IMR-90 (cell line): ENCODE measurements at regions not wholly inside any gene's neighbourhood (a gene's known extent, or its start where the extent isn't known, plus 50 kb on each side); places are given as distances from the start of the nearest gene placed in this dataset.

Experiments used
- ATAC-seq: fragments of 200-7000 bp; cut with Tn5 transposase; 2 replicates; pipeline ENCODE4 v1.9.1; 2020; ENCODE audit warnings: low read depth, mild to moderate bottlenecking, moderate library complexity
- BruUV-seq: library from RNA; stranded (reverse); fragments of 400-500 nt; replicated peaks from 2 replicates; lab custom pipeline; 2021; lab: Mats Ljungman, UMichigan
- CTCF ChIA-PET: fragments of 300-600 bp; formaldehyde crosslinking; extraction: SDS; loops from one replicate; lab custom pipeline; 2021; ENCODE audit warnings: antibody characterized with exemption; lab: Yijun Ruan, JAX
- POLR2A ChIA-PET: fragments of 300-600 bp; sonication (Branson Sonifier 250); formaldehyde crosslinking; loops from one replicate; lab custom pipeline; 2022; ENCODE audit warnings: antibody characterized with exemption; ENCODE audit not compliant: unreplicated experiment; lab: Charles Lee
- DNase-seq: peaks from one replicate; pipeline ENCODE4 v3.0.0; 2013
- H2AFZ ChIP-seq: replicated peaks from 2 replicates; pipeline ENCODE3; 2013; ENCODE audit warnings: low read length, mild to moderate bottlenecking; ENCODE audit not compliant: poor library complexity
- H2AK5ac ChIP-seq: 2 replicates; pipeline ENCODE4 v1.6.1; 2013; ENCODE audit warnings: low read depth, low read length, inconsistent platforms
- H2AK9ac ChIP-seq: replicated peaks from 2 replicates; pipeline ENCODE3; 2013; ENCODE audit warnings: mild to moderate bottlenecking, low read depth, low read length, moderate library complexity; ENCODE audit not compliant: poor library complexity
- H2BK120ac ChIP-seq: 2 replicates; pipeline ENCODE4 v1.6.1; 2013; ENCODE audit warnings: low read depth, low read length, inconsistent platforms
- H2BK15ac ChIP-seq: 3 replicates; pipeline ENCODE4 v1.6.1; 2013; ENCODE audit warnings: low read depth, low read length, inconsistent platforms
- H2BK20ac ChIP-seq: 2 replicates; pipeline ENCODE4 v1.6.1; 2013; ENCODE audit warnings: low read depth, mild to moderate bottlenecking, inconsistent platforms, low read length, moderate library complexity
- H2BK5ac ChIP-seq: 2 replicates; pipeline ENCODE4 v1.6.1; 2013; ENCODE audit warnings: mild to moderate bottlenecking, low read depth, low read length, inconsistent platforms; ENCODE audit not compliant: poor library complexity, severe bottlenecking
- H3K14ac ChIP-seq: replicated peaks from 2 replicates; pipeline ENCODE4 v1.6.1; 2013; ENCODE audit warnings: low read depth, low read length, inconsistent platforms
- H3K18ac ChIP-seq: 2 replicates; pipeline ENCODE4 v1.6.1; 2013; ENCODE audit warnings: low read depth, low read length, control low read depth
- H3K23ac ChIP-seq: 2 replicates; pipeline ENCODE4 v1.6.1; 2013; ENCODE audit warnings: low read depth, low read length, inconsistent platforms
- H3K27ac ChIP-seq: 2 replicates; pipeline ENCODE4 v1.5.1; 2013; ENCODE audit warnings: mild to moderate bottlenecking, control low read depth, low read length; ENCODE audit not compliant: insufficient read depth
- H3K27me3 ChIP-seq: 2 replicates; pipeline ENCODE4 v1.6.1; 2013; ENCODE audit warnings: low read length; ENCODE audit not compliant: control insufficient read depth, insufficient read depth
- H3K36me3 ChIP-seq: 2 replicates; pipeline ENCODE4 v1.6.1; 2013; ENCODE audit warnings: low read length, mixed read lengths; ENCODE audit not compliant: control insufficient read depth, insufficient read depth
- H3K4ac ChIP-seq: 2 replicates; pipeline ENCODE4 v1.6.1; 2013; ENCODE audit warnings: low read depth, low read length, inconsistent platforms
- H3K4me1 ChIP-seq: 2 replicates; pipeline ENCODE4 v1.6.1; 2013; ENCODE audit warnings: low read length, mixed read lengths; ENCODE audit not compliant: control insufficient read depth, insufficient read depth
- H3K4me2 ChIP-seq: 2 replicates; pipeline ENCODE4 v1.6.1; 2013; ENCODE audit warnings: low read depth, mild to moderate bottlenecking, control low read depth, low read length, moderate library complexity
- H3K4me3 ChIP-seq: 2 replicates; pipeline ENCODE4 v1.5.1; 2013; ENCODE audit warnings: low read depth, mild to moderate bottlenecking, control low read depth, low read length, moderate library complexity; ENCODE audit not compliant: insufficient read depth
- H3K56ac ChIP-seq: 2 replicates; pipeline ENCODE4 v1.6.1; 2013; ENCODE audit warnings: low read length, inconsistent platforms; ENCODE audit not compliant: insufficient read depth; ENCODE audit errors: extremely low read depth
- H3K79me1 ChIP-seq, 2 experiments: 2 replicates each; pipeline ENCODE4 v1.6.1; 2013; ENCODE audit warnings: low read length in 2 of 2, inconsistent platforms in 1 of 2, low read depth in 1 of 2
- H3K9ac ChIP-seq: 2 replicates; pipeline ENCODE4 v1.6.1; 2013; ENCODE audit warnings: low read depth, low read length, control low read depth
- H3K9me1 ChIP-seq: 2 replicates; pipeline ENCODE4 v1.6.1; 2013; ENCODE audit warnings: low read length, inconsistent platforms; ENCODE audit not compliant: insufficient read depth
- H3K9me3 ChIP-seq: 2 replicates; pipeline ENCODE4 v1.6.1; 2013; ENCODE audit warnings: low read length; ENCODE audit not compliant: control insufficient read depth, insufficient read depth
- H4K20me1 ChIP-seq: 2 replicates; pipeline ENCODE4 v1.6.1; 2013; ENCODE audit warnings: low read length, inconsistent platforms; ENCODE audit not compliant: insufficient read depth
- H4K5ac ChIP-seq: 2 replicates; pipeline ENCODE4 v1.6.1; 2013; ENCODE audit warnings: mild to moderate bottlenecking, low read depth, low read length, control low read depth
- H4K8ac ChIP-seq, 2 experiments: 2 replicates each; pipeline ENCODE4 v1.6.1; 2013; ENCODE audit warnings: low read depth in 2 of 2, low read length in 2 of 2, control low read depth in 1 of 2, inconsistent platforms in 1 of 2
- H4K91ac ChIP-seq: 2 replicates; pipeline ENCODE4 v1.6.1; 2013; ENCODE audit warnings: low read depth, low read length, inconsistent platforms; ENCODE audit not compliant: insufficient read depth
- BHLHE40 ChIP-seq: fragments of 150-350 bp; IDR thresholded peaks from 2 replicates; pipeline ENCODE4 v1.6.1; 2016; ENCODE audit warnings: mild to moderate bottlenecking, low read depth, low read length
- CTCF ChIP-seq: conservative IDR thresholded peaks from 2 replicates; pipeline ENCODE4 v1.5.1; 2012; ENCODE audit warnings: mild to moderate bottlenecking, low read depth, low read length, improper control_type of control experiment
- ELK1 ChIP-seq: fragments of 150-350 bp; IDR thresholded peaks from 2 replicates; pipeline ENCODE4 v1.6.1; 2016; ENCODE audit warnings: low read depth, mild to moderate bottlenecking, low read length, moderate library complexity, borderline replicate concordance
- MAFK ChIP-seq: IDR thresholded peaks from 2 replicates; pipeline ENCODE4 v1.6.1; 2012; ENCODE audit warnings: low read depth, low read length, improper control_type of control experiment
- MXI1 ChIP-seq: IDR thresholded peaks from 2 replicates; pipeline ENCODE4 v1.6.1; 2012; ENCODE audit warnings: low read depth, mild to moderate bottlenecking, low read length, moderate library complexity, borderline replicate concordance
- RAD21 ChIP-seq: IDR thresholded peaks from 2 replicates; pipeline ENCODE4 v1.6.1; 2012; ENCODE audit warnings: low read length, improper control_type of control experiment
- RCOR1 ChIP-seq: IDR thresholded peaks from 2 replicates; pipeline ENCODE4 v1.6.1; 2012; ENCODE audit warnings: mild to moderate bottlenecking, low read length, improper control_type of control experiment; ENCODE audit not compliant: insufficient replicate concordance
- WGBS, 2 experiments: methylation state at CpG; one replicate each; pipeline versions ENCODE4 v1.1.5 to v1.1.7; 2013; ENCODE audit warnings: missing lambda C conversion rate in 2 of 2; ENCODE audit not compliant: insufficient read length in 1 of 2; ENCODE audit errors: extremely low coverage in 2 of 2; 5-methylcytosine and 5-hydroxymethylcytosine counted together
- dilution Hi-C: fragments of 300-500 bp; cut with HindIII; formaldehyde crosslinking; loops from one replicate; pipeline ENCODE4 v1.14.3; 2018; ENCODE audit warnings: low sequenced_read_pairs; ENCODE audit not compliant: unreplicated experiment
- in situ Hi-C: fragments of 300-500 bp; cut with MboI; formaldehyde crosslinking; loops from 3 replicates; pipeline ENCODE4 v1.14.3; 2019; ENCODE audit warnings: low sequenced_read_pairs, inconsistent platforms, mixed read lengths
- intact Hi-C: fragments of 100-400 bp; cut with micrococcal nuclease; formaldehyde crosslinking; loops from 2 replicates; pipeline ENCODE4 v1.10.0; 2022

GRCh38 chr4:17057035-17057434, 158.6 kb upstream of the LDB2 start:
- H3K4me2 ChIP-seq: no peak overlapping the region
- peaks cover 17% of the 10 kb centered on the region for H3K4me1 ChIP-seq
- no peak for DNase-seq
- H3K56ac ChIP-seq: no peak overlapping the region
- H3K4ac ChIP-seq: no peak overlapping the region; the same call in 1 of the 2 replicates
- H4K20me1 ChIP-seq: no peaks in the 10 kb centered on the region
- no peak overlapping the region for H3K27ac ChIP-seq
- TF ChIP-seq MXI1 (no peak), RAD21 (no peak), RCOR1 (no peak), ELK1 (no peak), CTCF (no peak), MAFK (peak; percentile 85), BHLHE40 (no peak)
- ATAC-seq: no peak
- 100% methylated on average over 1 of the region's 6 CpGs; no CpG with 5 or more reads in 1 of the 2 experiments for WGBS, 2 experiments
- in situ Hi-C loops: no loop called here
- H2BK120ac ChIP-seq: 0 out of 2 replicates have a peak overlapping the region, but pooled peaks have one; percentile 25
- BruUV-seq: no TSS peak
- no peaks in the 10 kb centered on the region for H3K27me3 ChIP-seq
- ChIA-PET POLR2A (interaction anchor here (0.5 kb wide), 1 partner anchor 39 kb away, joined by 4 read pairs; no protein-coding TSS in a partner anchor), CTCF (no interaction called here)
- no peak overlapping the region for H2BK20ac ChIP-seq
- no peak overlapping the region for H3K9ac ChIP-seq
- no peak overlapping the region for H3K18ac ChIP-seq
- no peak overlapping the region for H2BK5ac ChIP-seq
- intact Hi-C loops: no loop called here
- no peak overlapping the region for H4K5ac ChIP-seq
- H3K23ac ChIP-seq: no peak overlapping the region
- no peaks in the 10 kb centered on the region for H3K36me3 ChIP-seq
- dilution Hi-C loops: no loop called here
- H4K91ac ChIP-seq: no peak overlapping the region
- no peak overlapping the region; the same call in 1 of the 2 replicates for H2AK5ac ChIP-seq
- H2AK9ac ChIP-seq: no peak overlapping the region
- no peak overlapping the region for H3K4me3 ChIP-seq
- H2AFZ ChIP-seq: no peak overlapping the region
- no peaks in the 10 kb centered on the region for H3K79me1 ChIP-seq
- peaks cover 4% of the 10 kb centered on the region for H3K9me1 ChIP-seq
- no peak overlapping the region for H3K14ac ChIP-seq
- no peak overlapping the region for H4K8ac ChIP-seq
- H3K9me3 ChIP-seq: no peaks in the 10 kb centered on the region
- no peak overlapping the region for H2BK15ac ChIP-seq
